Activated CD4-positive, CD25-positive, alpha-beta regulatory T cell treated with anti-CD3 and anti-CD28 coated beads, Interleukin-2, amount 50 U/mL, for 72 hours (primary cell): ENCODE measurements at regions not wholly inside any gene's neighbourhood (a gene's known extent, or its start where the extent isn't known, plus 50 kb on each side); places are given as distances from the start of the nearest gene placed in this dataset.
"Not testable (repeated sequence)": the region's sequence is repeated elsewhere in the genome, so short reads cannot be mapped to it uniquely, and the experiment has no call there.

Experiments
- DNase-seq: peaks from one replicate; pipeline ENCODE4 v3.0.0; 2021

- DNase-seq: no peak
These were observed 841.5 kb downstream of the DTWD2 start for GRCh38 chr5:118146824-118147223.

GRCh38 chr5:118144540-118144939, 843.8 kb downstream of the DTWD2 start:
- no peak for DNase-seq

- DNase-seq: no peak
These were observed 849.0 kb downstream of the DTWD2 start for GRCh38 chr5:118139361-118139760.

- DNase-seq: no peak
These were observed 862.2 kb downstream of the DTWD2 start for GRCh38 chr5:118126159-118126558.

- no peak for DNase-seq
These were observed 862.7 kb downstream of the DTWD2 start for GRCh38 chr5:118125687-118126086.

GRCh38 chr5:118121258-118121657, 867.1 kb downstream of the DTWD2 start:
- no peak for DNase-seq

- DNase-seq: no peak
These were observed 872.6 kb downstream of the DTWD2 start for GRCh38 chr5:118115791-118116190.

- no peak for DNase-seq
These were observed 876.4 kb downstream of the DTWD2 start for GRCh38 chr5:118111956-118112355.

- not testable (repeated sequence) for DNase-seq
These were observed 881.1 kb downstream of the DTWD2 start for GRCh38 chr5:118107246-118107645.

- no peak for DNase-seq
These were observed 889.6 kb downstream of the DTWD2 start for GRCh38 chr5:118098716-118099115.

- DNase-seq: no peak
These were observed 893.2 kb downstream of the DTWD2 start for GRCh38 chr5:118095115-118095514.

GRCh38 chr5:118088448-118088847, 899.9 kb downstream of the DTWD2 start:
- DNase-seq: no peak

GRCh38 chr5:118076490-118076889, 911.9 kb downstream of the DTWD2 start:
- no peak for DNase-seq

GRCh38 chr5:118070041-118070440, 918.3 kb downstream of the DTWD2 start:
- DNase-seq: no peak

- DNase-seq: no peak
These were observed 918.9 kb downstream of the DTWD2 start for GRCh38 chr5:118069452-118069851.

- no peak for DNase-seq
These were observed 919.5 kb downstream of the DTWD2 start for GRCh38 chr5:118068886-118069285.

GRCh38 chr5:118063836-118064235, 924.5 kb downstream of the DTWD2 start:
- DNase-seq: not testable (repeated sequence)

GRCh38 chr5:118060833-118061232, 927.5 kb downstream of the DTWD2 start:
- DNase-seq: no peak

GRCh38 chr5:118052503-118052902, 935.8 kb downstream of the DTWD2 start:
- no peak for DNase-seq

GRCh38 chr5:118044169-118044568, 944.2 kb downstream of the DTWD2 start:
- DNase-seq: no peak

- DNase-seq: no peak
These were observed 944.8 kb downstream of the DTWD2 start for GRCh38 chr5:118043531-118043930.

GRCh38 chr5:118042076-118042475, 946.3 kb downstream of the DTWD2 start:
- DNase-seq: no peak

- DNase-seq: no peak
These were observed 947.9 kb downstream of the DTWD2 start for GRCh38 chr5:118040496-118040895.

GRCh38 chr5:118033686-118034338, 954.5 kb downstream of the DTWD2 start:
- DNase-seq: no peak

- no peak for DNase-seq
These were observed 958.5 kb downstream of the DTWD2 start for GRCh38 chr5:118029807-118030206.
